C4-2B (cell line): ENCODE measurements at regions not wholly inside any gene's neighbourhood (a gene's known extent, or its start where the extent isn't known, plus 50 kb on each side); places are given as distances from the start of the nearest gene placed in this dataset.

ENCODE experiments used
- ZFX ChIP-seq: fragments of 450-650 bp; IDR thresholded peaks from 2 replicates; pipeline ENCODE4 v1.6.1; 2017
- TF ChIP-seq, protein P1 (sequence below): fragments of 450-650 bp; conservative IDR thresholded peaks from 2 replicates; pipeline ENCODE4 v1.5.1; 2017; ENCODE audit warnings: mild to moderate bottlenecking

DNA sequence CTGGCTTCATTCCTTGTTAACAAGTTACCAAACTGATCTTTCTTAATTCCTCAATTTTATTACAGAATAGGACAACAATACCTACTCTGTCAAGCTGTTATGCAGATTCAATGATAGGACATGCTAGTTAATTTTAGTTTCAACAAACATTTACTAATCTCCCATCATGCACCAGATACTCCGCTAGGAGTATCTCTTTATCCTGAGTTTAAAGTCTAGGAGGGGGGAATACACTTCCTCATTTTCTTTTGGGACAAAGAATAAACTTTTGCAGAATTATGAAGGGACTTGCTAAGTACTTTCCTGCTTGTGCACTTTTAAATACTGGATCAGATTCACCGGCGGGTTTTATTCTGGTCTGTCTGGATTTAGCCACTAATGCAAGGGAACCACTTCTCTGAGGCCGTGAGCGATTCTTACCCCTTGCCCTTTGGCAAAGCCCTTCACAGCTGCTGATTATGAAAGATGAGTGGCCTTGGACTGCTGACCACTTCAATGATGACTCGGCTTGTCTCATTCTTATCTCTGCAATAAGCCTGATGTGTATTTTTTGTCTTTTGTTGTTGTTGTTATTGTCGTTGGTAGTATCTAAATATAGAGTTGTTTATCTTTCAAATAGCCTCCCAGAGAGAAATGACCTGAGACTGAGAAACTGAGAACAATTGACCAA, 73.9 kb downstream of the RMI1 start:
- TF ChIP-seq, protein P1, sequence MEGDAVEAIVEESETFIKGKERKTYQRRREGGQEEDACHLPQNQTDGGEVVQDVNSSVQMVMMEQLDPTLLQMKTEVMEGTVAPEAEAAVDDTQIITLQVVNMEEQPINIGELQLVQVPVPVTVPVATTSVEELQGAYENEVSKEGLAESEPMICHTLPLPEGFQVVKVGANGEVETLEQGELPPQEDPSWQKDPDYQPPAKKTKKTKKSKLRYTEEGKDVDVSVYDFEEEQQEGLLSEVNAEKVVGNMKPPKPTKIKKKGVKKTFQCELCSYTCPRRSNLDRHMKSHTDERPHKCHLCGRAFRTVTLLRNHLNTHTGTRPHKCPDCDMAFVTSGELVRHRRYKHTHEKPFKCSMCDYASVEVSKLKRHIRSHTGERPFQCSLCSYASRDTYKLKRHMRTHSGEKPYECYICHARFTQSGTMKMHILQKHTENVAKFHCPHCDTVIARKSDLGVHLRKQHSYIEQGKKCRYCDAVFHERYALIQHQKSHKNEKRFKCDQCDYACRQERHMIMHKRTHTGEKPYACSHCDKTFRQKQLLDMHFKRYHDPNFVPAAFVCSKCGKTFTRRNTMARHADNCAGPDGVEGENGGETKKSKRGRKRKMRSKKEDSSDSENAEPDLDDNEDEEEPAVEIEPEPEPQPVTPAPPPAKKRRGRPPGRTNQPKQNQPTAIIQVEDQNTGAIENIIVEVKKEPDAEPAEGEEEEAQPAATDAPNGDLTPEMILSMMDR, result no peak
- no peak for TF ChIP-seq ZFX
